ENCODE measurements at regions not wholly inside any gene's neighbourhood (a gene's known extent, or its start where the extent isn't known, plus 50 kb on each side); places are given as distances from the start of the nearest gene placed in this dataset.

DNA sequence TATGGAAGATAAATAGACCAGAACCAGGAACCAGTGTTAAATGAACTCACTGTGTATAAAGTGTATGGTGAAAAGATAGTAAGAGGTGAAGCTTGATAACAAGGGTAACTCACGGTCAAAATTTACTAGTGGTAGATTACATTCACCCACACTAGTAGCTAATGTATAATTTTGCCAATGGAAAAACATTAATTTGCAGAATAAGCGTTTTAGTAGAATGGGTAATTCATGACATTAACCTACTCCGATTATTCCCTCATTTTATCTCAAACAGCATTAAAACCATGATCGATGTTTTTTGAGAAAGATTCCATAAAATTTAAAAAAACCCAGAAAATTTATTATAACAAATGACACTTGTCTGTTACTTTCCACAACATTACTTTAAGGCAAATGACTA lies 57.7 kb upstream of the PPP1R3A start:
- no peak for DNase-seq
- Histone ChIP-seq H3K4me3 (ENCODE audit: low read length) (no peak overlapping the region), H3K36me3 (ENCODE audit: insufficient read depth, low read length) (no peaks in the 10 kb centered on the region)

DNA sequence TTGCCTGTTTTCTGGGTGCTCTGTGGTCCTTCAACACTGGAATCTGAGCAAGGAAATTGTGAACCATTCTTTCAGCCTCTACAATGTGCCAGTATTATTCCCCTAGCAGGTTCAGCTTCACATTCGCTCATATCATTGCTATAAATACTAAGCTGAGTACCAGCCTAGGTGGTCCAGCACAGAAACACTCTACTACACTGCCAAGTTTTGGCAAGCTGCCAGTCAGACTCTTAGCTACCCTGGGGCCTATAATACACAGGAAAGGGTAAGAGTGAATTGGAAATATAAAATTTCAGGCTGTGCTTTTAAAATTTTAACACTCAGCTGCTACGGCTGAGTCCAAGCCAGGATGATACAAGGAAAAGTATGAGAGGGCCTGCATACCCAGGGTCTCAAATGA lies 49.9 kb upstream of the PPP1R3A start:
- no peak overlapping the region for H3K9ac ChIP-seq (ENCODE audit: low read length)
- H4K20me1 ChIP-seq (ENCODE audit: insufficient read depth, low read depth, low read length), result no peaks in the 10 kb centered on the region
- no peaks in the 10 kb centered on the region for H3K4me1 ChIP-seq (ENCODE audit: low read length)
- H3K9me2 ChIP-seq (replicated peaks; ENCODE audit: insufficient read depth, low read length), result no peaks in the 10 kb centered on the region
- no peak overlapping the region for H2AFZ ChIP-seq (ENCODE audit: low read length)
- no peaks in the 10 kb centered on the region for H3K27me3 ChIP-seq (ENCODE audit: low read length)
- no peaks in the 10 kb centered on the region for H3K36me3 ChIP-seq (ENCODE audit: insufficient read depth, low read length)
- no peaks in the 10 kb centered on the region for H3K79me2 ChIP-seq (ENCODE audit: low read length)
- DNase-seq, result no peak
- no peak overlapping the region for H3K4me3 ChIP-seq (ENCODE audit: low read length)
- no peaks in the 10 kb centered on the region for H3K9me3 ChIP-seq (ENCODE audit: low read length)
- no peak overlapping the region for H3K27ac ChIP-seq (ENCODE audit: low read length)
- no peak overlapping the region for H3K4me2 ChIP-seq (ENCODE audit: low read depth, low read length, poor library complexity, severe bottlenecking)

More for the DNA sequence above, 57.7 kb upstream of the PPP1R3A start:
- no peak overlapping the region for H3K9ac ChIP-seq (ENCODE audit: low read length)
- no peaks in the 10 kb centered on the region for H4K20me1 ChIP-seq (ENCODE audit: insufficient read depth, low read depth, low read length)
- no peak overlapping the region for H3K4me2 ChIP-seq (ENCODE audit: low read depth, low read length, poor library complexity, severe bottlenecking)
- no peak overlapping the region for H3K27ac ChIP-seq (ENCODE audit: low read length)
- no peak overlapping the region for H2AFZ ChIP-seq (ENCODE audit: low read length)
- H3K4me1 ChIP-seq (ENCODE audit: low read length), result no peaks in the 10 kb centered on the region
- peaks cover 5% of the 10 kb centered on the region; the same call in 1 of the 2 replicates for H3K9me3 ChIP-seq (ENCODE audit: low read length)
- no peaks in the 10 kb centered on the region for H3K9me2 ChIP-seq (replicated peaks; ENCODE audit: insufficient read depth, low read length)
- no peaks in the 10 kb centered on the region for H3K27me3 ChIP-seq (ENCODE audit: low read length)
- no peaks in the 10 kb centered on the region for H3K79me2 ChIP-seq (ENCODE audit: low read length)
